Stimulated activated naive CD4-positive, alpha-beta T cell treated with Interleukin-2 at 50 U/mL for 16 hours (primary cell): ENCODE measurements at regions not wholly inside any gene's neighbourhood (a gene's known extent, or its start where the extent isn't known, plus 50 kb on each side); places are given as distances from the start of the nearest gene placed in this dataset.
"Not testable (repeated sequence)": the region's sequence is repeated elsewhere in the genome, so short reads cannot be mapped to it uniquely, and the experiment has no call there.

Source experiments
- DNase-seq: peaks from one replicate; lab custom pipeline; 2025; lab: John Stamatoyannopoulos, UW

- DNase-seq: no peak
Observed at GRCh38 chr2:109719871-109720270, 74.2 kb upstream of the RGPD5 start.

- DNase-seq: no peak
Observed at GRCh38 chr2:109720380-109721106, 73.6 kb upstream of the RGPD5 start.

GRCh38 chr2:109721135-109721534 lies 73.0 kb upstream of the RGPD5 start:
- DNase-seq: no peak

- no peak for DNase-seq
Observed at GRCh38 chr2:109721626-109722025, 72.5 kb upstream of the RGPD5 start.

- no peak for DNase-seq
Observed at GRCh38 chr2:109722026-109722425, 72.1 kb upstream of the RGPD5 start.

- DNase-seq: not testable (repeated sequence)
Observed at GRCh38 chr2:109722640-109723039, 71.5 kb upstream of the RGPD5 start.

GRCh38 chr2:109723153-109723552 lies 71.0 kb upstream of the RGPD5 start:
- DNase-seq: not testable (repeated sequence)

- DNase-seq: no peak
Observed at GRCh38 chr2:109724533-109725460, 69.3 kb upstream of the RGPD5 start.

GRCh38 chr2:109726379-109727270 lies 67.5 kb upstream of the RGPD5 start:
- no peak for DNase-seq

GRCh38 chr2:109727929-109728447 lies 66.1 kb upstream of the RGPD5 start:
- DNase-seq: no peak

GRCh38 chr2:109733746-109734145 lies 60.4 kb upstream of the RGPD5 start:
- DNase-seq: not testable (repeated sequence)

GRCh38 chr2:109736177-109736827 lies 57.8 kb upstream of the RGPD5 start:
- no peak for DNase-seq
